Globus pallidus (tissue), 1 donor: ENCODE measurements at regions not wholly inside any gene's neighbourhood (a gene's known extent, or its start where the extent isn't known, plus 50 kb on each side); places are given as distances from the start of the nearest gene placed in this dataset.

Source experiments
- DNase-seq: peaks from one replicate; pipeline ENCODE4 v3.0.0-alpha.2; 2015; ENCODE audit warnings: low spot score

- no peak for DNase-seq
Measured at GRCh38 chr9:91042024-91042423, 240.4 kb downstream of the SYK start.

GRCh38 chr9:91042541-91042940, 240.9 kb downstream of the SYK start:
- no peak for DNase-seq

GRCh38 chr9:91043056-91043810, 241.6 kb downstream of the SYK start:
- no peak for DNase-seq

GRCh38 chr9:91043811-91044175, 242.2 kb downstream of the SYK start:
- DNase-seq, result no peak

- no peak for DNase-seq
Measured at GRCh38 chr9:91044354-91044753, 242.7 kb downstream of the SYK start.

- no peak for DNase-seq
Measured at GRCh38 chr9:91045041-91045440, 243.4 kb downstream of the SYK start.

- DNase-seq, result no peak
Measured at GRCh38 chr9:91047529-91047928, 245.9 kb downstream of the SYK start.

- no peak for DNase-seq
Measured at GRCh38 chr9:91047993-91048607, 246.5 kb downstream of the SYK start.

- no peak for DNase-seq
Measured at GRCh38 chr9:91048749-91049148, 247.1 kb downstream of the SYK start.

GRCh38 chr9:91053824-91054223, 252.2 kb downstream of the SYK start:
- DNase-seq, result no peak

GRCh38 chr9:91055845-91056244, 254.2 kb downstream of the SYK start:
- no peak for DNase-seq

GRCh38 chr9:91056486-91056885, 254.9 kb downstream of the SYK start:
- no peak for DNase-seq

- DNase-seq, result no peak
Measured at GRCh38 chr9:91056917-91057316, 255.3 kb downstream of the SYK start.

- peak; percentile 32 for DNase-seq
Measured at GRCh38 chr9:91059713-91060112, 258.1 kb downstream of the SYK start.

- no peak for DNase-seq
Measured at GRCh38 chr9:91060520-91061343, 259.1 kb downstream of the SYK start.

- DNase-seq, result no peak
Measured at GRCh38 chr9:91061506-91061905, 259.9 kb downstream of the SYK start.

- no peak for DNase-seq
Measured at GRCh38 chr9:91062281-91062680, 260.7 kb downstream of the SYK start.

GRCh38 chr9:91063471-91063870, 261.9 kb downstream of the SYK start:
- no peak for DNase-seq

GRCh38 chr9:91065231-91066041, 263.8 kb downstream of the SYK start:
- no peak for DNase-seq

- DNase-seq, result no peak
Measured at GRCh38 chr9:91066042-91066415, 264.4 kb downstream of the SYK start.

GRCh38 chr9:91066856-91067255, 265.2 kb downstream of the SYK start:
- no peak for DNase-seq

GRCh38 chr9:91067306-91067860, 265.8 kb downstream of the SYK start:
- DNase-seq, result no peak
